K562 (cell line): ENCODE measurements at regions not wholly inside any gene's neighbourhood (a gene's known extent, or its start where the extent isn't known, plus 50 kb on each side); places are given as distances from the start of the nearest gene placed in this dataset.

Source experiments
- JUNB ChIP-seq: fragments of 450-650 bp; formaldehyde crosslinking; conservative IDR thresholded peaks from 2 replicates; pipeline ENCODE4 v1.4.0; 2020; ENCODE audit warnings: mild to moderate bottlenecking
- KLF1 ChIP-seq: fragments of 450-650 bp; IDR thresholded peaks from 2 replicates; pipeline ENCODE4 v1.6.1; 2016; ENCODE audit warnings: missing genetic modification characterization, missing compliant biosample characterization
- MEF2A ChIP-seq: IDR thresholded peaks from 2 replicates; pipeline ENCODE4 v1.6.1; 2011; ENCODE audit warnings: low read depth, mild to moderate bottlenecking, low read length, moderate library complexity; ENCODE audit not compliant: control insufficient read depth
- POLR2AphosphoS5 ChIP-seq: IDR thresholded peaks from 2 replicates; pipeline ENCODE4 v1.6.1; 2011; ENCODE audit warnings: mild to moderate bottlenecking, low read depth, low read length, moderate library complexity; ENCODE audit not compliant: control insufficient read depth, insufficient read depth
- SRF ChIP-seq, 2 experiments: fragments of 250-450, 450-650 bp in 1 of 2; sonication (Bioruptor Pico) in 1 of 2; sonication (generic) in 1 of 2; formaldehyde crosslinking; IDR thresholded peaks; 2 replicates each; pipeline versions ENCODE4 v1.5.0 to v1.5.1; 2020 to 2022; ENCODE audit warnings: mild to moderate bottlenecking in 1 of 2, missing genetic modification reagents in 1 of 2
- ZNF436 ChIP-seq: fragments of 250-450, 450-650 bp; sonication (Bioruptor Pico); formaldehyde crosslinking; IDR thresholded peaks from 2 replicates; pipeline ENCODE4 v1.7.0; 2020; ENCODE audit warnings: mild to moderate bottlenecking

DNA sequence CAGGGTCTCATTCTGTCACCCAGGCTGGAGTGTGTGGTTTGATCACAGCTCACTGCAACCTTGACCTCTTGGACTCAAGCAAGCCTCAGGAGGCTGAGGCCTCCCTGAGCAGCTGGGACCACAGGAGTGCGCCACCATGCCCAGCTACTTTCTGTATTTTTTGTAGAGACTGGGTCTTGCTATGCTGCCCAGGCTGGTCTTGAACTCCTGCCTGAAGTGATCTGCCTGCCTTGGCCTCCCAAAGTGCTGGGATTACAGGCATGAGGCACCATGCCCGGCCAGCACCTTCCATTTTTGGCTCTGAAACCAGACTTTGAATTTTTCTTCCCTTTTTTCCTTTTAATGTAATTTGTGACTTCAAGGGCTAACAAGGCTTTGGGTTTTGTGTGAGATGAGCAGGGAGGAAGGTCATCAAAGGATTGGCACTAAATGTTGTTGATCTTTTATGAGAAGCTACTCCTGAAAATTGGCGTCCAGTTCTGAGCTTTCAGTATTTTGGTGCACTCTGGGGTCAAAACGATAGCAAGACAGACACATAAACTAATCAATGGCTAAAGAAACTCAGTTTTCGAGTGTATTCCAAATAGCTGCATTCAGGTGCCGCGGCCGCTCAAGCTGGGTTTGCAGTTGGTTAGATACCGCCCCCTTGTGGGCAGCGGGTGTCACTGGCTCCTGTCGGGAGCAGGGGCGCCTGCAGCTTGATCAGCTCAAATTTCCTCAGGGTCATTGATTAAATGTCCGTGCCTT is 51.9 kb upstream of the CLMP start:
- TF ChIP-seq KLF1 (tag) (no peak), POLR2AphosphoS5 (no peak), SRF (CRISPR knock-in tag; IDR thresholded peaks at IDR 0.05) (no peak), MEF2A (no peak), JUNB (CRISPR knock-in tag) (no peak), ZNF436 (CRISPR knock-in tag) (no peak)
